HCT116 (cell line): ENCODE measurements at regions not wholly inside any gene's neighbourhood (a gene's known extent, or its start where the extent isn't known, plus 50 kb on each side); places are given as distances from the start of the nearest gene placed in this dataset.

Source experiments
- ATF3 ChIP-seq: IDR thresholded peaks from 2 replicates; pipeline ENCODE4 v1.6.1; 2012
- CBX3 ChIP-seq: IDR thresholded peaks from 2 replicates; pipeline ENCODE4 v1.6.1; 2012; ENCODE audit warnings: low read depth
- CTCF ChIP-seq, 3 experiments: fragments of 200-600 bp in 1 of 3; sonication (generic) in 1 of 3; IDR thresholded peaks in 2 of 3; conservative IDR thresholded peaks in 1 of 3; 2 replicates each; pipeline ENCODE4 v1.5.1; 2012 to 2017; ENCODE audit warnings: low read depth in 2 of 3, low read length in 2 of 3, antibody characterized with exemption in 1 of 3, borderline replicate concordance in 1 of 3, control low read depth in 1 of 3, mild to moderate bottlenecking in 1 of 3, mixed read lengths in 1 of 3, mixed run types in 1 of 3, moderate library complexity in 1 of 3; ENCODE audit not compliant: insufficient read depth in 1 of 3
- ELF1 ChIP-seq: IDR thresholded peaks from 2 replicates; pipeline ENCODE4 v1.6.1; 2012; ENCODE audit warnings: low read depth, borderline replicate concordance
- EZH2 ChIP-seq: fragments of 200-600 bp; sonication (generic); IDR thresholded peaks from 2 replicates; pipeline ENCODE4 v1.6.1; 2017; ENCODE audit warnings: antibody characterized with exemption, mixed run types
- JUND ChIP-seq: IDR thresholded peaks from 2 replicates; pipeline ENCODE4 v1.6.1; 2012
- MAX ChIP-seq: IDR thresholded peaks from 2 replicates; pipeline ENCODE4 v1.6.1; 2012
- POLR2A ChIP-seq: IDR thresholded peaks from 2 replicates; pipeline ENCODE4 v1.7.0; 2011; ENCODE audit warnings: borderline replicate concordance; ENCODE audit not compliant: insufficient read depth, insufficient read length; ENCODE audit errors: extremely low read depth
- POLR2AphosphoS5 ChIP-seq: IDR thresholded peaks from 2 replicates; pipeline ENCODE4 v1.6.1; 2011; ENCODE audit warnings: mild to moderate bottlenecking, low read depth, low read length, moderate library complexity
- RAD21 ChIP-seq: IDR thresholded peaks from 2 replicates; pipeline ENCODE4 v1.6.1; 2012; ENCODE audit warnings: low read depth, mild to moderate bottlenecking
- SIN3A ChIP-seq: IDR thresholded peaks from 2 replicates; pipeline ENCODE4 v1.6.1; 2012; ENCODE audit warnings: low read depth
- SP1 ChIP-seq: IDR thresholded peaks from 2 replicates; pipeline ENCODE4 v1.6.1; 2012; ENCODE audit warnings: low read depth

- TF ChIP-seq CTCF (IDR thresholded peaks at IDR 0.05 in 2 of 3, conservative IDR thresholded peaks at IDR 0.05 in 1 of 3; ENCODE audit: borderline replicate concordance in 1 of 3, insufficient read depth in 1 of 3, low read depth in 2 of 3, low read length in 2 of 3), result no peak
- TF ChIP-seq JUND, result no peak
- no peak for TF ChIP-seq RAD21
- TF ChIP-seq SP1, result no peak
- TF ChIP-seq POLR2A, result no peak
- no peak for TF ChIP-seq POLR2AphosphoS5
- no peak for TF ChIP-seq CBX3
- no peak for TF ChIP-seq EZH2
- TF ChIP-seq SIN3A, result no peak
- no peak for TF ChIP-seq MAX
- no peak for TF ChIP-seq ELF1
- no peak for TF ChIP-seq ATF3
Measured at GRCh38 chr7:68272507-68272906, 1275.9 kb downstream of the TYW1 start.
